ENCODE measurements at regions not wholly inside any gene's neighbourhood (a gene's known extent, or its start where the extent isn't known, plus 50 kb on each side); places are given as distances from the start of the nearest gene placed in this dataset.
"Not testable (repeated sequence)": the region's sequence is repeated elsewhere in the genome, so short reads cannot be mapped to it uniquely, and the experiment has no call there.

- H4K20me1 ChIP-seq (ENCODE audit: control insufficient read depth, insufficient read depth, low read depth, low read length), result no peaks in the 10 kb centered on the region
- H3K79me2 ChIP-seq (ENCODE audit: control insufficient read depth, low read length), result no peaks in the 10 kb centered on the region
- H3K4me2 ChIP-seq (ENCODE audit: low read length), result no peak overlapping the region
- no peaks in the 10 kb centered on the region for H3K4me1 ChIP-seq (ENCODE audit: control insufficient read depth, low read length)
- H3K9me3 ChIP-seq (ENCODE audit: control insufficient read depth, insufficient read depth, low read length), result no peaks in the 10 kb centered on the region
- H3K27ac ChIP-seq (ENCODE audit: low read depth, low read length), result no peak overlapping the region
- TF ChIP-seq EZH2phosphoT487 (IDR thresholded peaks at IDR 0.05; ENCODE audit: borderline replicate concordance, low read length) (no peak), CTCF (IDR thresholded peaks at IDR 0.05; ENCODE audit: low read depth, low read length, poor library complexity, severe bottlenecking) (no peak)
- no peak overlapping the region for H3K4me3 ChIP-seq (ENCODE audit: low read length)
- H3K27me3 ChIP-seq (ENCODE audit: control insufficient read depth, low read length), result peaks cover 3% of the 10 kb centered on the region; the same call in 1 of the 2 replicates
- H3K36me3 ChIP-seq (ENCODE audit: control insufficient read depth, low read length), result no peaks in the 10 kb centered on the region
- H3F3A ChIP-seq (ENCODE audit: control insufficient read depth, insufficient read depth), result no peaks in the 10 kb centered on the region
- no peaks in the 10 kb centered on the region for H3K9me2 ChIP-seq (replicated peaks; ENCODE audit: control insufficient read depth, low read length)
Observed at GRCh38 chr11:60609632-60610031, 89.8 kb upstream of the MS4A8 start.

- no peaks in the 10 kb centered on the region for H4K20me1 ChIP-seq (ENCODE audit: control insufficient read depth, insufficient read depth, low read depth, low read length)
- no peaks in the 10 kb centered on the region for H3F3A ChIP-seq (ENCODE audit: control insufficient read depth, insufficient read depth)
- no peak overlapping the region for H3K27ac ChIP-seq (ENCODE audit: low read depth, low read length)
- no peaks in the 10 kb centered on the region for H3K4me1 ChIP-seq (ENCODE audit: control insufficient read depth, low read length)
- H3K9me2 ChIP-seq (replicated peaks; ENCODE audit: control insufficient read depth, low read length), result no peaks in the 10 kb centered on the region
- H3K27me3 ChIP-seq (ENCODE audit: control insufficient read depth, low read length), result peaks cover 3% of the 10 kb centered on the region; the same call in 1 of the 2 replicates
- H3K36me3 ChIP-seq (ENCODE audit: control insufficient read depth, low read length), result no peaks in the 10 kb centered on the region
- TF ChIP-seq CTCF (IDR thresholded peaks at IDR 0.05; ENCODE audit: low read depth, low read length, poor library complexity, severe bottlenecking), result no peak
- no peak for TF ChIP-seq EZH2phosphoT487 (IDR thresholded peaks at IDR 0.05; ENCODE audit: borderline replicate concordance, low read length)
- no peak overlapping the region for H3K4me2 ChIP-seq (ENCODE audit: low read length)
- no peaks in the 10 kb centered on the region for H3K9me3 ChIP-seq (ENCODE audit: control insufficient read depth, insufficient read depth, low read length)
- H3K4me3 ChIP-seq (ENCODE audit: low read length), result no peak overlapping the region
- no peaks in the 10 kb centered on the region for H3K79me2 ChIP-seq (ENCODE audit: control insufficient read depth, low read length)
Observed at GRCh38 chr11:60610702-60611101, 88.7 kb upstream of the MS4A8 start.

GRCh38 chr11:60615497-60615896 is 83.9 kb upstream of the MS4A8 start:
- H3K27ac ChIP-seq (ENCODE audit: low read depth, low read length), result no peak overlapping the region
- no peaks in the 10 kb centered on the region for H3F3A ChIP-seq (ENCODE audit: control insufficient read depth, insufficient read depth)
- H3K4me3 ChIP-seq (ENCODE audit: low read length), result no peak overlapping the region
- no peaks in the 10 kb centered on the region for H3K79me2 ChIP-seq (ENCODE audit: control insufficient read depth, low read length)
- H3K4me1 ChIP-seq (ENCODE audit: control insufficient read depth, low read length), result no peaks in the 10 kb centered on the region
- no peak overlapping the region for H3K4me2 ChIP-seq (ENCODE audit: low read length)
- H3K9me2 ChIP-seq (replicated peaks; ENCODE audit: control insufficient read depth, low read length), result no peaks in the 10 kb centered on the region
- H3K36me3 ChIP-seq (ENCODE audit: control insufficient read depth, low read length), result no peaks in the 10 kb centered on the region
- H3K9me3 ChIP-seq (ENCODE audit: control insufficient read depth, insufficient read depth, low read length), result no peaks in the 10 kb centered on the region
- peaks cover under 1% of the 10 kb centered on the region; the same call in 1 of the 2 replicates for H3K27me3 ChIP-seq (ENCODE audit: control insufficient read depth, low read length)
- no peaks in the 10 kb centered on the region for H4K20me1 ChIP-seq (ENCODE audit: control insufficient read depth, insufficient read depth, low read depth, low read length)
- TF ChIP-seq EZH2phosphoT487 (IDR thresholded peaks at IDR 0.05; ENCODE audit: borderline replicate concordance, low read length) (no peak), CTCF (IDR thresholded peaks at IDR 0.05; ENCODE audit: low read depth, low read length, poor library complexity, severe bottlenecking) (no peak)

GRCh38 chr11:60621940-60622339 is 77.5 kb upstream of the MS4A8 start:
- not testable (repeated sequence) for H3F3A ChIP-seq (ENCODE audit: control insufficient read depth, insufficient read depth); H3K79me2 ChIP-seq (ENCODE audit: control insufficient read depth, low read length); H4K20me1 ChIP-seq (ENCODE audit: control insufficient read depth, insufficient read depth, low read depth, low read length); H3K4me2 ChIP-seq (ENCODE audit: low read length); H3K27me3 ChIP-seq (ENCODE audit: control insufficient read depth, low read length); H3K9me3 ChIP-seq (ENCODE audit: control insufficient read depth, insufficient read depth, low read length); H3K36me3 ChIP-seq (ENCODE audit: control insufficient read depth, low read length); H3K4me1 ChIP-seq (ENCODE audit: control insufficient read depth, low read length); H3K9me2 ChIP-seq (replicated peaks; ENCODE audit: control insufficient read depth, low read length); H3K4me3 ChIP-seq (ENCODE audit: low read length); H3K27ac ChIP-seq (ENCODE audit: low read depth, low read length)

- not testable (repeated sequence) for H3K9me3 ChIP-seq (ENCODE audit: control insufficient read depth, insufficient read depth, low read length); H3K27ac ChIP-seq (ENCODE audit: low read depth, low read length); H3K4me3 ChIP-seq (ENCODE audit: low read length); H3F3A ChIP-seq (ENCODE audit: control insufficient read depth, insufficient read depth); H3K9me2 ChIP-seq (replicated peaks; ENCODE audit: control insufficient read depth, low read length); H3K27me3 ChIP-seq (ENCODE audit: control insufficient read depth, low read length); H4K20me1 ChIP-seq (ENCODE audit: control insufficient read depth, insufficient read depth, low read depth, low read length); H3K36me3 ChIP-seq (ENCODE audit: control insufficient read depth, low read length); H3K79me2 ChIP-seq (ENCODE audit: control insufficient read depth, low read length); H3K4me2 ChIP-seq (ENCODE audit: low read length); H3K4me1 ChIP-seq (ENCODE audit: control insufficient read depth, low read length)
Observed at GRCh38 chr11:60622776-60623175, 76.6 kb upstream of the MS4A8 start.
